ENCODE measurements at regions not wholly inside any gene's neighbourhood (a gene's known extent, or its start where the extent isn't known, plus 50 kb on each side); places are given as distances from the start of the nearest gene placed in this dataset.

GRCh38 chr6:109920911-109921310 is 57.2 kb upstream of the GPR6 start:
- DNase-seq (ENCODE audit: low spot score): no peak

GRCh38 chr6:109922851-109923250 is 55.3 kb upstream of the GPR6 start:
- DNase-seq (ENCODE audit: low spot score): no peak

- no peak for DNase-seq (ENCODE audit: low spot score)
Observed at GRCh38 chr6:109925075-109925474, 53.0 kb upstream of the GPR6 start.

- no peak for DNase-seq (ENCODE audit: low spot score)
Observed at GRCh38 chr6:109927052-109927451, 51.1 kb upstream of the GPR6 start.
